Ovary (tissue), 7 donors: ENCODE measurements at regions not wholly inside any gene's neighbourhood (a gene's known extent, or its start where the extent isn't known, plus 50 kb on each side); places are given as distances from the start of the nearest gene placed in this dataset.

Experiments used
- DNase-seq, 5 donors: peaks; one replicate each; pipeline ENCODE4 v3.0.0-alpha.2; 2019 to 2020
- H3K27ac ChIP-seq, 2 donors: fragments of 200-600 bp; one replicate each; pipeline versions ENCODE4 v1.5.1 to v1.8.0; 2019 to 2022
- H3K27me3 ChIP-seq: fragments of 200-600 bp; one replicate; pipeline ENCODE4 v1.8.0; 2022
- H3K36me3 ChIP-seq: fragments of 200-600 bp; sonication (generic); one replicate; pipeline ENCODE4 v1.5.1; 2019
- H3K4me1 ChIP-seq: one replicate; pipeline ENCODE4 v1.8.1; 2013; ENCODE audit warnings: mild to moderate bottlenecking, moderate library complexity; ENCODE audit not compliant: insufficient read depth
- H3K4me3 ChIP-seq: fragments of 200-600 bp; sonication (generic); one replicate; pipeline ENCODE4 v1.5.1; 2017
- H3K9me3 ChIP-seq, 2 donors: fragments of 200-600 bp in 1 of 2; sonication (generic) in 1 of 2; one replicate each; pipeline versions ENCODE4 v1.5.1 to v1.8.1; 2013 to 2019; ENCODE audit warnings: mild to moderate bottlenecking in 1 of 2, moderate library complexity in 1 of 2
- CTCF ChIP-seq, 3 donors: fragments of 450-650 bp in 2 of 3; fragments of 200-600 bp in 1 of 3; IDR thresholded peaks; one replicate each; pipeline versions ENCODE4 v1.5.1 to v1.8.0; 2016 to 2022; ENCODE audit warnings: antibody characterized with exemption in 3 of 3, mild to moderate bottlenecking in 1 of 3
- EP300 ChIP-seq: sonication (generic); formaldehyde crosslinking; IDR thresholded peaks from one replicate; pipeline ENCODE4 v1.6.1; 2017; ENCODE audit warnings: antibody characterized with exemption
- POLR2A ChIP-seq: fragments of 450-650 bp; IDR thresholded peaks from one replicate; pipeline ENCODE4 v1.6.1; 2017; ENCODE audit warnings: antibody characterized with exemption, mild to moderate bottlenecking, moderate library complexity
- WGBS, 3 donors: extraction: QIAGEN DNeasy Blood & Tissue Kit in 1 of 3; methylation state at CpG; one replicate each; pipeline versions ENCODE4 v1.1.5 to v1.1.7; 2013 to 2017; 5-methylcytosine and 5-hydroxymethylcytosine counted together
- intact Hi-C, 4 donors: fragments of 100-400 bp; cut with DNase I; formaldehyde crosslinking; loops; one replicate each; pipeline versions ENCODE4 v1.11.0 to v1.15.1; 2022 to 2023
- donor health status: DM: no; HTN: no; CAD: no; lungs with moderate emphysema.
- donor health status: DM: no; HTN: no; CAD: no.
- donor health status: Bipolar disorder and iron deficiency.
- donor health status: DM: no; HTN: no; CAD: no.
- donor health status: DM: yes; HTN: yes; CAD: no.

- Histone ChIP-seq H3K4me1 (no peaks in the 10 kb centered on the region), H3K36me3 (no peaks in the 10 kb centered on the region), H3K9me3 (no peaks in the 10 kb centered on the region), H3K4me3 (no peak overlapping the region), H3K27me3 (no peaks in the 10 kb centered on the region), H3K27ac (no peak overlapping the region)
- 90 to 95% (median 94%) methylated on average over 2 of the region's 2 CpGs for WGBS, 3 donors
- TF ChIP-seq CTCF (IDR thresholded peaks at IDR 0.05) = no peak
- TF ChIP-seq POLR2A = no peak
- TF ChIP-seq EP300 = no peak
- no peak for DNase-seq
- intact Hi-C loops = loop anchor here in 1 of 4 donors (10.0 kb wide), 1 partner anchor 94 kb away; no protein-coding TSS in a partner anchor
These were observed 75.7 kb upstream of the SNX2 start for GRCh38 chr5:122699201-122699600.

GRCh38 chr5:122701640-122702523, 73.0 kb upstream of the SNX2 start:
- H3K4me3 ChIP-seq = no peak overlapping the region
- no peaks in the 10 kb centered on the region for H3K27me3 ChIP-seq
- TF ChIP-seq POLR2A = no peak
- no peak for TF ChIP-seq EP300
- TF ChIP-seq CTCF (IDR thresholded peaks at IDR 0.05) = no peak
- H3K9me3 ChIP-seq = no peaks in the 10 kb centered on the region
- H3K4me1 ChIP-seq = no peaks in the 10 kb centered on the region
- 89 to 91% (median 89%) methylated on average over 8 of the region's 8 CpGs for WGBS, 3 donors
- intact Hi-C loops = no loop called here
- DNase-seq = no peak
- no peak overlapping the region for H3K27ac ChIP-seq
- no peaks in the 10 kb centered on the region for H3K36me3 ChIP-seq

GRCh38 chr5:122702524-122702875, 72.4 kb upstream of the SNX2 start:
- Histone ChIP-seq H3K9me3 (no peaks in the 10 kb centered on the region), H3K27ac (no peak overlapping the region), H3K4me3 (no peak overlapping the region), H3K36me3 (no peaks in the 10 kb centered on the region), H3K27me3 (no peaks in the 10 kb centered on the region), H3K4me1 (no peaks in the 10 kb centered on the region)
- WGBS, 3 donors = 62 to 96% (median 66%) methylated on average over 2 of the region's 2 CpGs
- intact Hi-C loops = no loop called here
- DNase-seq = no peak
- TF ChIP-seq CTCF (IDR thresholded peaks at IDR 0.05) (no peak), EP300 (no peak), POLR2A (no peak)

GRCh38 chr5:122703203-122703602, 71.7 kb upstream of the SNX2 start:
- no peak overlapping the region for H3K4me3 ChIP-seq
- TF ChIP-seq EP300 = no peak
- TF ChIP-seq POLR2A = no peak
- TF ChIP-seq CTCF (IDR thresholded peaks at IDR 0.05) = no peak
- intact Hi-C loops = no loop called here
- 92 to 97% (median 94%) methylated on average over 4 of the region's 4 CpGs for WGBS, 3 donors
- H3K27ac ChIP-seq = no peak overlapping the region
- H3K36me3 ChIP-seq = no peaks in the 10 kb centered on the region
- no peaks in the 10 kb centered on the region for H3K27me3 ChIP-seq
- DNase-seq = no peak
- no peaks in the 10 kb centered on the region for H3K4me1 ChIP-seq
- no peaks in the 10 kb centered on the region for H3K9me3 ChIP-seq
